Amygdala (tissue), 56 donors: ENCODE measurements at regions not wholly inside any gene's neighbourhood (a gene's known extent, or its start where the extent isn't known, plus 50 kb on each side); places are given as distances from the start of the nearest gene placed in this dataset.

Experiments used
- DNase-seq, 56 donors: peaks; one replicate each; lab custom pipeline; 2025; lab: John Stamatoyannopoulos, UW

DNA sequence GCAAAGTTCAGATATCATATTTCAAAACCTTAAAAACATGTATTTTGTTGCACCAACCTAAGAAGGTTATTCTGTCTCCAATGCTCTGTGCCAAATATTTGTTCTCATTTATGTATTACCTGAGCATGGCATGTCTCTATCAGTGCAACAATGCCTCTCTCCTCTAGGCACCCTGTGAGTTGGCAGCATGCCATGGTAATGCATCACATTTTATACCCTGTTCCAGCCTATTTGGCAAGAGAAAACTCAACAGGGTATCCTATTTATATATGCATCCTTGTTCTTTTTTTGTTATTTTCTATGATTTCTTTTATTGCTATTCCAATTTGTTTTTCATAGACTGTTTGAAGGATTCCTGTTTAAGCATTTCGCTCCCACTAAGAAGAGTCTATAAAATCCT lies 126.3 kb upstream of the NRXN1 start:
- DNase-seq = peak in 1 of 56 donors; percentile 7

GRCh38 chr2:51153236-51153635 lies 121.3 kb upstream of the NRXN1 start:
- no peak for DNase-seq

GRCh38 chr2:51151490-51152140 lies 119.7 kb upstream of the NRXN1 start:
- no peak for DNase-seq

- no peak for DNase-seq
Measured at GRCh38 chr2:51149725-51150124, 117.8 kb upstream of the NRXN1 start.

DNA sequence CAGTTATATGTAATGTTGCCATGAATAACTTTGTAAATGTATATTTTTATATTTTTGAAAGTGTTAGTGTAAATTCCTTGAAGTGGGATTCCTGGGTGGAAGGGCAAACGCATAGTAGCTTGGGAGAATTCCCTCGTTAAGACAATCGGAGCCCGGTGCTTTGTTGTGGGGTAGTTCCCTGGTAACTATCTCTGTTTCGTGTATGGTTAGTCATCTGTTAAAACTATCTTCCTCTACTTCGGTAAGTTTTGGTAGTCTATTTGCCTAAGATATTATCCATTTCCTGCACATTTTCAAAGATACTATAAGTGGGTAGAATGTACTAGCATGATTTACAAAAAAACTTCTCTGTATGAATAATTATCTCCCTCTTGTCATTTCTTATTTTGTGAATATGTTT lies 113.8 kb upstream of the NRXN1 start:
- DNase-seq = no peak

DNA sequence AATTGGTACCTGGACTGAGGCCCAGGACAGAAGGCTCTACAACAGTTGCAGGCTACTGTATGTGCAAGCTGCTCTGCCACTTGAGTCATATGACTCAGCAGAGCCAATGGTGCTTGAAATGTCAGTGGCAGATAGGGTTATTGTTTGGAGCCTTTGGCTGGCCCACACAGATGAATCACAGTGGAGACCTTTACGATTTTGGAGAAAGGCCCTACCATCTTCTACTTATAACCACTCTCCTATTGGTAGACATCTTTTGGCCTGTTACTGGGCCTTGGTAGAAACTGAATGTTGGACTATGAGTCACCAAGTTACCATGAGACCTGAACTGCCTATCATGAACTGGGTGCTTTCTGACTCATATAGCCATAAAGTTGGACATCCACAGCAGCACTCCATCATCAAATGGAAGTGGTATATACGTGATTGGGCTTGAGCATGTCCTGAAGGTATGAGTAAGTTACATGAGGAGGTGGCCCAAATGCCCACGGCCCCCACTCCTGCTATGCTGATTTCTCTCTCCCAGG lies 88.9 kb upstream of the NRXN1 start:
- no peak for DNase-seq

- DNase-seq = no peak
Measured at GRCh38 chr2:51111532-51111931, 79.6 kb upstream of the NRXN1 start.

- no peak for DNase-seq
Measured at GRCh38 chr2:51108794-51109193, 76.9 kb upstream of the NRXN1 start.

- DNase-seq = no peak
Measured at GRCh38 chr2:51107841-51108240, 75.9 kb upstream of the NRXN1 start.

- DNase-seq = no peak
Measured at GRCh38 chr2:51105811-51106210, 73.9 kb upstream of the NRXN1 start.

- DNase-seq = peak in 2 of 56 donors; percentile 0 to 1
Measured at GRCh38 chr2:51103205-51103604, 71.3 kb upstream of the NRXN1 start.

DNA sequence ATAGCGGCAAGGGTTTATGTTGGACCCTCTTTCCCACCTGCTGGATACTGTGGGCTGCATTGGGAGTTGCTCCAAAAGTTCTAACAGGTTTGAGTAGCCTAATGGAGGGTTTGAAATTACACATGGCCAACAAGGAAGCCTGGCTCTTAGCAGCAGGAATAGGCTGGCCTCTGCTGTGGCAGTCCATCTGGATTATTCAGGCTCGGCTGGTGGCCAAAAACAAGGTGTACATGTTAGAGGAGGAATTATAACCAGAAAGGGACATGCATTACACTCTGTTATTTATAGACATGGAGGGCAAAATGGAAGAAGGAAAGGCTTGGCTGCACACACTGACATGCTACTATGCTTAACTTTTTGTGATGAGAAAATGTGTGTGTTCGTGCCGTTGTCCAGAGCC lies 61.1 kb upstream of the NRXN1 start:
- no peak for DNase-seq

- no peak for DNase-seq
Measured at GRCh38 chr2:51085420-51086068, 53.6 kb upstream of the NRXN1 start.

GRCh38 chr2:51084750-51085149 lies 52.8 kb upstream of the NRXN1 start:
- no peak for DNase-seq
